GM23248 (cell line): ENCODE measurements at regions not wholly inside any gene's neighbourhood (a gene's known extent, or its start where the extent isn't known, plus 50 kb on each side); places are given as distances from the start of the nearest gene placed in this dataset.

Source experiments
- EZH2 ChIP-seq: fragments of 200-600 bp; sonication (generic); IDR thresholded peaks from 2 replicates; pipeline ENCODE4 v1.6.1; 2018; ENCODE audit warnings: antibody characterized with exemption, mild to moderate bottlenecking; ENCODE audit not compliant: insufficient read depth, poor library complexity, severe bottlenecking
- EZH2phosphoT487 ChIP-seq: fragments of 200-600 bp; sonication (generic); IDR thresholded peaks from 2 replicates; pipeline ENCODE4 v1.6.1; 2018; ENCODE audit warnings: antibody characterized with exemption, moderate library complexity, mild to moderate bottlenecking, low read depth; ENCODE audit not compliant: insufficient read depth

GRCh38 chr10:121155742-121156474, 304.7 kb downstream of the WDR11 start:
- TF ChIP-seq EZH2 (no peak), EZH2phosphoT487 (no peak)
